Lower leg skin (tissue), 3 donors: ENCODE measurements at regions not wholly inside any gene's neighbourhood (a gene's known extent, or its start where the extent isn't known, plus 50 kb on each side); places are given as distances from the start of the nearest gene placed in this dataset.

ENCODE experiments used
- POLR2A ChIP-seq, 2 donors: fragments of 450-650 bp; IDR thresholded peaks; one replicate each; pipeline ENCODE4 v1.6.1; 2016 to 2017; ENCODE audit warnings: antibody characterized with exemption in 2 of 2, mild to moderate bottlenecking in 1 of 2, moderate library complexity in 1 of 2
- TF ChIP-seq, protein P1 (sequence below), 3 donors: fragments of 450-650 bp; IDR thresholded peaks; one replicate each; pipeline ENCODE4 v1.5.1; 2016; ENCODE audit warnings: antibody characterized with exemption in 3 of 3, mild to moderate bottlenecking in 3 of 3, moderate library complexity in 2 of 3

DNA sequence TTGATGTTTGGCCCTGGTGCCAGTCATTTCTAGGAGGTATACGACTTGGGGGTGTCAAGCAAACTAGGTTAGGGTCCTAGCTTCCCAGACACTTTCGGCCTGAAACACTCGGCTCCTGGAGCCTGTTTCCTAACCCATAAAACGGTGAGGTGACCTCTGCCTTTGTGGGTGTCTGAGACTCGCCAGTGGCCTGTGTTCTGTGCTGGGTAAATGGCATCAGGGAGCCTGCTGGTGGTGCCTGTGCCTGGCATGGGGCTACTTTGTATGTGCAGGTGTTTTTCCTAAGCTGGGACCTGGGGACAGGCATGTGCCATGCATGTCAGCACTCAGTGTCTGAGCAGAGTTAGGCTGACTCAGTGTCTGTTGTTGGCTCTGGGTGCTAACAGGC is 139.2 kb downstream of the GLI2 start:
- TF ChIP-seq, protein P1, sequence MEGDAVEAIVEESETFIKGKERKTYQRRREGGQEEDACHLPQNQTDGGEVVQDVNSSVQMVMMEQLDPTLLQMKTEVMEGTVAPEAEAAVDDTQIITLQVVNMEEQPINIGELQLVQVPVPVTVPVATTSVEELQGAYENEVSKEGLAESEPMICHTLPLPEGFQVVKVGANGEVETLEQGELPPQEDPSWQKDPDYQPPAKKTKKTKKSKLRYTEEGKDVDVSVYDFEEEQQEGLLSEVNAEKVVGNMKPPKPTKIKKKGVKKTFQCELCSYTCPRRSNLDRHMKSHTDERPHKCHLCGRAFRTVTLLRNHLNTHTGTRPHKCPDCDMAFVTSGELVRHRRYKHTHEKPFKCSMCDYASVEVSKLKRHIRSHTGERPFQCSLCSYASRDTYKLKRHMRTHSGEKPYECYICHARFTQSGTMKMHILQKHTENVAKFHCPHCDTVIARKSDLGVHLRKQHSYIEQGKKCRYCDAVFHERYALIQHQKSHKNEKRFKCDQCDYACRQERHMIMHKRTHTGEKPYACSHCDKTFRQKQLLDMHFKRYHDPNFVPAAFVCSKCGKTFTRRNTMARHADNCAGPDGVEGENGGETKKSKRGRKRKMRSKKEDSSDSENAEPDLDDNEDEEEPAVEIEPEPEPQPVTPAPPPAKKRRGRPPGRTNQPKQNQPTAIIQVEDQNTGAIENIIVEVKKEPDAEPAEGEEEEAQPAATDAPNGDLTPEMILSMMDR (IDR thresholded peaks at IDR 0.05): no peak
- no peak for TF ChIP-seq POLR2A (IDR thresholded peaks at IDR 0.05)
